Activated T-cell treated with anti-CD3 and anti-CD28 coated beads for 1 hour (primary cell): ENCODE measurements at regions not wholly inside any gene's neighbourhood (a gene's known extent, or its start where the extent isn't known, plus 50 kb on each side); places are given as distances from the start of the nearest gene placed in this dataset.
"Not testable (repeated sequence)": the region's sequence is repeated elsewhere in the genome, so short reads cannot be mapped to it uniquely, and the experiment has no call there.

Source experiments
- DNase-seq: peaks from one replicate; pipeline ENCODE4 v3.0.0-alpha.2; 2020; ENCODE audit warnings: low read depth

GRCh38 chr1:221025956-221026355 is 146.7 kb downstream of the HLX start:
- no peak for DNase-seq

DNA sequence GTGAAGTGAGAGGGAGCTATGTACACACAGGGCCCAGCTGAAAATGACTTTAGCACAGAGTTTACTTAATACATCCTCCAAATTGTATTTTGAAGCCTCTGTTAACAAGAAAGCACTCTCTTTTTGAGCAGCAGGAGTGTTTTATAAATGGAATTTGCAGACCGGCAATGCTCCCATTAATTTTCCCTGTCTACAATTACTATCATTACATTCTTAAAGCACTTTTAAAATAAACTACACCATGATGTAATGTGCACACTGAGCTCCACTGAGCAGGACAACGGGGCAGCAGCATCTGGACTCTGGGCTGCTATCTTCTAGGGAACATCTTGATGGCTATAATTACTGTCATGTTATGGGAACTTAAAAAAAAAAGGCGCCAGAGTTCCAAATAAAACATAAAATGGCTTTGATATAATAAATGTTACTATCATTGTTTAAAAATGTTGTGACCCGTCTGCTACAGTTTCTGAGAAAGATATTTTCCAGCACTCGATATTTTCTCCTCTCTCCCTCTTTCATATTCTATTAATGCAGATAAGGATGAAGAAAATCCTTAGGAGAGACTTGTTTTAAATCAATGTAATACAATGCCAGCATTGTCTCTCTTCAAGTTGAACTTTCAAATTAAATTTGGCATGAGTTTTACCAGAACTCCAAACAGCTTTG is 150.9 kb downstream of the HLX start:
- DNase-seq: no peak

- DNase-seq: no peak
These were observed 151.7 kb downstream of the HLX start for GRCh38 chr1:221030990-221031389.

- DNase-seq: no peak
These were observed 152.4 kb downstream of the HLX start for GRCh38 chr1:221031458-221032203.

- no peak for DNase-seq
These were observed 153.0 kb downstream of the HLX start for GRCh38 chr1:221032204-221032585.

GRCh38 chr1:221032637-221033280 is 153.5 kb downstream of the HLX start:
- no peak for DNase-seq

- DNase-seq: no peak
These were observed 156.5 kb downstream of the HLX start for GRCh38 chr1:221035662-221036153.

DNA sequence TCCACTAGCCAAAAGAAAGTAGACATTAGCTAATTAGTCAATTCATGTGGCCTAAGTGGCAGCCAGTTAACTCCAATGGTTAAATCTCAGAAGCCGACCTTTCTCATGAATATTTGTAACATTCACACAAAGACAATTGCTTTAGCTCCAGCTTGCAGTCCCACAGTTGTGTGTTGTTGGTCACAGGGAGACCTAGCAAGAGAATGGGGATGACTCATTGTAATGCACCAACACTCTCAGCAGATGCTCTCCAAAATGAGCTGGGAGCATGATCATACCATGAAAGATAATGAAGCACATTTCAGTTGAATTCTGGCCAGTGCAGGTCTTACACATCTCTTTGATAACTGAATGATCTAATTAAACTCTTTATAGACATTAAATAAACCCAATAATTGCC is 160.4 kb downstream of the HLX start:
- DNase-seq: no peak

DNA sequence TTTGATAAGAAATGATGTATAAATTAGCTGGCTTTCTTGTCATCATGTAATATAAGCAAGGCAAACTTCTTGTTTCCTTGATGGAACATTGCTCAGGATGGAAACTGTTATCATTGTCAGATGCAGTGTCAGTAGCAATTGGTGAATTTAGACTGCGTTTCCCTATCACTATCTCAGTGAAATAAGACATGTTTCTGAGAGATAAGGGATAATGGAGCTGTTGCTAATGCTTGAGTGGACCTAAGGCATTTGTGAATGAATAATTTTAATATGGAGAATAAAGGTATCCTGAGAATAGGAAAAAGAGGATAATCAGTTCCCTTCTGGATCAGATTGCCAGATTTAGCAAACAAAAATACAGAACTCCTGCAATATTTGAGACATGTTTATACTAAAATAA is 160.9 kb downstream of the HLX start:
- DNase-seq: no peak

- no peak for DNase-seq
These were observed 161.5 kb downstream of the HLX start for GRCh38 chr1:221040691-221041285.

DNA sequence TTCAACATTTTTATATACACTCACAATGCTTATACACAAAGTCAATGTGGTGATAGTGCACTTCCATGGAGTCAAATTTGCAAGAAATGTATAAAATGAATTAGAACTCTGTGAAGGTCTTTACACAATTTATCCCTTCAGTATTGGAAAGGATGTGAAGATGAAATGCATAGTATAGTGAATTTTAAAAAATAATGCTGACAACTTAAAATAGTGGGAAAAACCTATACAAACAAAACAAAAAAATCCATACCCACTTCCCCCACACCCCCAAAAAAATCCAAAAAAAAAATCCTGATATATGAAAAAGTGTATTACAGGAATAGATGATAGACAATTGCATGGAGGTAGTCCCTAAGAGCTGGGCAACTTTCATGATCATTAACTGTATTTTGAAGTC is 165.3 kb downstream of the HLX start:
- DNase-seq: no peak

GRCh38 chr1:221045151-221045550 is 165.9 kb downstream of the HLX start:
- no peak for DNase-seq

GRCh38 chr1:221045842-221046831 is 166.9 kb downstream of the HLX start:
- no peak for DNase-seq

DNA sequence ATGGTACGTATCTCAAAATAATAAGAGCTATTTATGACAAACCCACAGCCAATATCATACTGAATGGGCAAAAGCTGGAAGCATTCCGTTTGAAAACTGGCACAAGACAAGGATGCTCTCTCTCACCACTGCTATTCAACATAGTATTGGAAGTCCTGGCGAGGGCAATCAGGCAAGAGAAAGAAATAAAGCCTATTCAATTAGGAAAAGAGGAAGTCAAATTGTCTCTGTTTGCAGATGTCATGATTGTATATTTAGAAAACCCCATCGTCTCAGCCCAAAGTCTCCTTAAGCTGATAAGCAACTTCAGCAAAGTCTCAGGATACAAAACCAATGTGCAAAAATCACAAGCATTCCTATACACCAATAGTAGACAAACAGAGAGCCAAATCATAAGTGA is 172.1 kb downstream of the HLX start:
- DNase-seq: not testable (repeated sequence)

DNA sequence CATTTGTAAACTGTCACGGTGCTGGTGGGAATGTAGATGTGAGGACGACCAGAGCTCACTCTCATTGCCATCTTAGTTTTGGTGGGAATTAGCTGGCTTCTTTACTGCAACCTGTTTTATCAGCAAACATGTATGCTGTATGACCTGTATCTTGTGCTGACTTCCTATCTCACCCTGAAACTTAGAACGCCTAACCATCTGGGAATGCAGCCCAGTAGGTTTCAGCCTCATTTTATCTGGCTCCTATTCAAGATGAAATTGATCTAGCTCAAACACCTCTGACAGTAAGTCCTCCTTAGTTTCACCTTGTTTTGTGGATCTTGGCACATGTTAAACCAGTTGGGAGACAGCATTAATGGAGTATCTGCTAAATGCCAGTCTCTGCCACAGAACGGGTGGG is 174.6 kb downstream of the HLX start:
- DNase-seq: no peak

DNA sequence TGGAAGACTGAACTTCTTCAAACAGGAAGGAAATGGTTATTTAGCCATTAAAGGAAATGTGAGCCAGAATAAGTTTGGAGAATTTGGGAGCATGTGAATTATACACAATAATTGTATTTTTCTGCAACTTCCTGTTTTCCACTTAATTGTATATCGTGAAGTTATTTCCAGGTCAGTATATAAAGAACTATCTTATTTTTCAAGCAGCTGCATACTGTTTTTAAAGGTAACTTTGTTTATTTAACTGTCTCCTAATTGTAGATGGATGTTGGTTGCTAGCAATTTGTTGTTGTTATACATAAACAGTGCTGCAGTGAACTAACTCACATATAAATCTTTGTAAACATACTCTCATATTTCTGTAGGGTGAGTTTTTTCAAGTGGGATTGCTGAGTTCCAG is 180.3 kb downstream of the HLX start:
- no peak for DNase-seq

- no peak for DNase-seq
These were observed 184.4 kb downstream of the HLX start for GRCh38 chr1:221063651-221064050.

GRCh38 chr1:221066351-221067001 is 187.2 kb downstream of the HLX start:
- DNase-seq: no peak

DNA sequence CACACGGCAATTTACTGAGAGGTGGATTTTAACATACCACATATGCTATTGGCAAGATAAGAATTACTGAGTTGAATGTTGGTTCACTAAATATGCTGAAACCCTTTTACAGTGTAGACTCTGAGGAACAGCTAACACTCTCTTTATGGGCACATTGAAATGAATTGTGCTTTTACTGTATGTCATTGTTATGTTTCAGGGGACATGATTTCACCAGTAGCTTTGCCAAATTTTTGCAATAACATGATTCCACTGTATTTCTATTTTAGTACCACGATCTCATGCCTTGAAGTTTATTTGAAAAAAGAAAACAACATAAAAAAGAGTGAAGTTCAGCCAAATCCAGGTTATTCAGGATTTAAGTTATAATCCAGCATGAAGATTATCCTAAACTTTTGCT is 188.5 kb downstream of the HLX start:
- DNase-seq: no peak

DNA sequence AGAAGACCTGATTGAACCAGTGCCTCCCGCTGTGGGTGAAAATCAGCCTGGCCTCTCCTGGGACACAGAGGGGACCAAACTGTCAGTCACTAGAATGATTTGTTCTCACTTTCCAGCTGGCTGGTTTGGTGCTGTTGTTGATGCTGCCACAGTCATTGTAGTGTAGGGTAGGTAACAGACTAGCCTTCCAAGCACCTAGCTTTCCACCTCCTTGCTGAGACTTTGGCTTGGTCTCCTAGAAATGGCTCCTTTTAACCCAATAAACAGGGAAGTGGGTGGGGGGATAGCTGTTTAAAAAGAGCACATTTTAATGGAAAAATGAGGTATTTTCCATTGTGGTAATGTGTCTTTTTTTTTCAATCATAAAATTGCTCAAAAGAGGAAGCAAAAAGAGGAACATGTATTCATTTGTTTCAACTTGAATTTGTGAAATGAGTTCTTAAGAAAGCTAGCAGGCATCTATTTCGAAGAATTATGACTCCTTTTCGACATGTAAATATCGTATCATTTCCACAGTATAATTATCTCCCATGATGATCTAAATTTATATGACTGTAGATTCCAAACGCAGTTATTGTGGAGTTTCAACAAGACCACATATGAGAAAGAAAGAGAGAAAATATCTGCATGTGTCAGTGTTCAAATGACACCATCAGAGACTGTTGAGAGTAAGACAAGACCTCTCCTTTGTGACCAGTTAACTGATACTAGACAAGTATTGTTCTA is 190.1 kb downstream of the HLX start:
- no peak for DNase-seq
